BJ (cell line): ENCODE measurements at regions not wholly inside any gene's neighbourhood (a gene's known extent, or its start where the extent isn't known, plus 50 kb on each side); places are given as distances from the start of the nearest gene placed in this dataset.

Experiments
- CTCF ChIA-PET: fragments of 350-600 bp; formaldehyde crosslinking; extraction: SDS; loops from one replicate; lab custom pipeline; 2021; ENCODE audit warnings: antibody characterized with exemption, inconsistent platforms; lab: Yijun Ruan, JAX
- POLR2A ChIA-PET: fragments of 300-600 bp; sonication (Branson Sonifier 250); formaldehyde crosslinking; extraction: SDS; loops from one replicate; lab custom pipeline; 2021; ENCODE audit warnings: antibody characterized with exemption; lab: Charles Lee
- DNase-seq: peaks from one replicate; pipeline ENCODE4 v3.0.0-alpha.2; 2011; ENCODE audit warnings: low read depth
- H3K27me3 ChIP-seq: 2 replicates; pipeline ENCODE4 v1.6.0; 2011; ENCODE audit warnings: low read length; ENCODE audit not compliant: control insufficient read depth, insufficient read depth
- H3K36me3 ChIP-seq: 2 replicates; pipeline ENCODE4 v1.5.1; 2011; ENCODE audit warnings: low read length; ENCODE audit not compliant: control insufficient read depth, insufficient read depth
- H3K4me3 ChIP-seq: 2 replicates; pipeline ENCODE4 v1.5.1; 2011; ENCODE audit warnings: low read depth, mild to moderate bottlenecking, control low read depth, low read length
- CTCF ChIP-seq: IDR thresholded peaks from 2 replicates; pipeline ENCODE4 v1.5.1; 2011; ENCODE audit warnings: low read depth, mild to moderate bottlenecking, control low read depth, inconsistent platforms, low read length, moderate library complexity; ENCODE audit not compliant: insufficient read depth

GRCh38 chr11:30106222-30107181 is 89.7 kb upstream of the KCNA4 start:
- no peak for DNase-seq
- Histone ChIP-seq H3K36me3 (no peaks in the 10 kb centered on the region), H3K27me3 (no peaks in the 10 kb centered on the region), H3K4me3 (no peak overlapping the region)
- POLR2A ChIA-PET: no interaction called here
- CTCF ChIA-PET: interaction anchor here (0.7 kb wide), 1 partner anchor 36 kb away, joined by 3 read pairs; no protein-coding TSS in a partner anchor
- TF ChIP-seq CTCF: no peak

- Histone ChIP-seq H3K4me3 (no peak overlapping the region), H3K27me3 (no peaks in the 10 kb centered on the region), H3K36me3 (no peaks in the 10 kb centered on the region)
- ChIA-PET CTCF (no interaction called here), POLR2A (no interaction called here)
- no peak for TF ChIP-seq CTCF
- DNase-seq: no peak
These were observed 91.1 kb upstream of the KCNA4 start for GRCh38 chr11:30107899-30108298.

GRCh38 chr11:30109774-30110173 is 92.9 kb upstream of the KCNA4 start:
- no peak for DNase-seq
- no peak for TF ChIP-seq CTCF
- CTCF ChIA-PET: interaction anchor here (1.2 to 1.3 kb wide), 2 partner anchors 18 to 33 kb away, joined by 3 read pairs; no protein-coding TSS in a partner anchor
- Histone ChIP-seq H3K36me3 (no peaks in the 10 kb centered on the region), H3K27me3 (no peaks in the 10 kb centered on the region; the same call in 1 of the 2 replicates), H3K4me3 (no peak overlapping the region)
- POLR2A ChIA-PET: no interaction called here

GRCh38 chr11:30110691-30111090 is 93.9 kb upstream of the KCNA4 start:
- Histone ChIP-seq H3K4me3 (no peak overlapping the region), H3K36me3 (no peaks in the 10 kb centered on the region), H3K27me3 (no peaks in the 10 kb centered on the region; the same call in 1 of the 2 replicates)
- ChIA-PET POLR2A (no interaction called here), CTCF (interaction anchor here (1.3 kb wide), 1 partner anchor 17 kb away, joined by 3 read pairs; no protein-coding TSS in a partner anchor)
- TF ChIP-seq CTCF: no peak
- DNase-seq: no peak

GRCh38 chr11:30111786-30112185 is 95.0 kb upstream of the KCNA4 start:
- TF ChIP-seq CTCF: no peak
- no peak for DNase-seq
- Histone ChIP-seq H3K27me3 (no peaks in the 10 kb centered on the region; the same call in 1 of the 2 replicates), H3K4me3 (no peak overlapping the region), H3K36me3 (no peaks in the 10 kb centered on the region)
- POLR2A ChIA-PET: no interaction called here
- CTCF ChIA-PET: no interaction called here
